IMR-90 (cell line): ENCODE measurements at regions not wholly inside any gene's neighbourhood (a gene's known extent, or its start where the extent isn't known, plus 50 kb on each side); places are given as distances from the start of the nearest gene placed in this dataset.
A peak's percentile ranks its signal among the peaks of the same experiment; 100 is the strongest.

Experiments used
- ATAC-seq: fragments of 200-7000 bp; cut with Tn5 transposase; 2 replicates; pipeline ENCODE4 v1.9.1; 2020; ENCODE audit warnings: low read depth, mild to moderate bottlenecking, moderate library complexity
- BruUV-seq: library from RNA; stranded (reverse); fragments of 400-500 nt; replicated peaks from 2 replicates; lab custom pipeline; 2021; lab: Mats Ljungman, UMichigan
- CTCF ChIA-PET: fragments of 300-600 bp; formaldehyde crosslinking; extraction: SDS; loops from one replicate; lab custom pipeline; 2021; ENCODE audit warnings: antibody characterized with exemption; lab: Yijun Ruan, JAX
- POLR2A ChIA-PET: fragments of 300-600 bp; sonication (Branson Sonifier 250); formaldehyde crosslinking; loops from one replicate; lab custom pipeline; 2022; ENCODE audit warnings: antibody characterized with exemption; ENCODE audit not compliant: unreplicated experiment; lab: Charles Lee
- DNase-seq: peaks from one replicate; pipeline ENCODE4 v3.0.0; 2013
- H2AFZ ChIP-seq: replicated peaks from 2 replicates; pipeline ENCODE3; 2013; ENCODE audit warnings: low read length, mild to moderate bottlenecking; ENCODE audit not compliant: poor library complexity
- H2AK5ac ChIP-seq: 2 replicates; pipeline ENCODE4 v1.6.1; 2013; ENCODE audit warnings: low read depth, low read length, inconsistent platforms
- H2AK9ac ChIP-seq: replicated peaks from 2 replicates; pipeline ENCODE3; 2013; ENCODE audit warnings: mild to moderate bottlenecking, low read depth, low read length, moderate library complexity; ENCODE audit not compliant: poor library complexity
- H2BK120ac ChIP-seq: 2 replicates; pipeline ENCODE4 v1.6.1; 2013; ENCODE audit warnings: low read depth, low read length, inconsistent platforms
- H2BK15ac ChIP-seq: 3 replicates; pipeline ENCODE4 v1.6.1; 2013; ENCODE audit warnings: low read depth, low read length, inconsistent platforms
- H2BK20ac ChIP-seq: 2 replicates; pipeline ENCODE4 v1.6.1; 2013; ENCODE audit warnings: low read depth, mild to moderate bottlenecking, inconsistent platforms, low read length, moderate library complexity
- H2BK5ac ChIP-seq: 2 replicates; pipeline ENCODE4 v1.6.1; 2013; ENCODE audit warnings: mild to moderate bottlenecking, low read depth, low read length, inconsistent platforms; ENCODE audit not compliant: poor library complexity, severe bottlenecking
- H3K14ac ChIP-seq: replicated peaks from 2 replicates; pipeline ENCODE4 v1.6.1; 2013; ENCODE audit warnings: low read depth, low read length, inconsistent platforms
- H3K18ac ChIP-seq: 2 replicates; pipeline ENCODE4 v1.6.1; 2013; ENCODE audit warnings: low read depth, low read length, control low read depth
- H3K23ac ChIP-seq: 2 replicates; pipeline ENCODE4 v1.6.1; 2013; ENCODE audit warnings: low read depth, low read length, inconsistent platforms
- H3K27ac ChIP-seq: 2 replicates; pipeline ENCODE4 v1.5.1; 2013; ENCODE audit warnings: mild to moderate bottlenecking, control low read depth, low read length; ENCODE audit not compliant: insufficient read depth
- H3K27me3 ChIP-seq: 2 replicates; pipeline ENCODE4 v1.6.1; 2013; ENCODE audit warnings: low read length; ENCODE audit not compliant: control insufficient read depth, insufficient read depth
- H3K36me3 ChIP-seq: 2 replicates; pipeline ENCODE4 v1.6.1; 2013; ENCODE audit warnings: low read length, mixed read lengths; ENCODE audit not compliant: control insufficient read depth, insufficient read depth
- H3K4ac ChIP-seq: 2 replicates; pipeline ENCODE4 v1.6.1; 2013; ENCODE audit warnings: low read depth, low read length, inconsistent platforms
- H3K4me1 ChIP-seq: 2 replicates; pipeline ENCODE4 v1.6.1; 2013; ENCODE audit warnings: low read length, mixed read lengths; ENCODE audit not compliant: control insufficient read depth, insufficient read depth
- H3K4me2 ChIP-seq: 2 replicates; pipeline ENCODE4 v1.6.1; 2013; ENCODE audit warnings: low read depth, mild to moderate bottlenecking, control low read depth, low read length, moderate library complexity
- H3K4me3 ChIP-seq: 2 replicates; pipeline ENCODE4 v1.5.1; 2013; ENCODE audit warnings: low read depth, mild to moderate bottlenecking, control low read depth, low read length, moderate library complexity; ENCODE audit not compliant: insufficient read depth
- H3K56ac ChIP-seq: 2 replicates; pipeline ENCODE4 v1.6.1; 2013; ENCODE audit warnings: low read length, inconsistent platforms; ENCODE audit not compliant: insufficient read depth; ENCODE audit errors: extremely low read depth
- H3K79me1 ChIP-seq, 2 experiments: 2 replicates each; pipeline ENCODE4 v1.6.1; 2013; ENCODE audit warnings: low read length in 2 of 2, inconsistent platforms in 1 of 2, low read depth in 1 of 2
- H3K9ac ChIP-seq: 2 replicates; pipeline ENCODE4 v1.6.1; 2013; ENCODE audit warnings: low read depth, low read length, control low read depth
- H3K9me1 ChIP-seq: 2 replicates; pipeline ENCODE4 v1.6.1; 2013; ENCODE audit warnings: low read length, inconsistent platforms; ENCODE audit not compliant: insufficient read depth
- H3K9me3 ChIP-seq: 2 replicates; pipeline ENCODE4 v1.6.1; 2013; ENCODE audit warnings: low read length; ENCODE audit not compliant: control insufficient read depth, insufficient read depth
- H4K20me1 ChIP-seq: 2 replicates; pipeline ENCODE4 v1.6.1; 2013; ENCODE audit warnings: low read length, inconsistent platforms; ENCODE audit not compliant: insufficient read depth
- H4K5ac ChIP-seq: 2 replicates; pipeline ENCODE4 v1.6.1; 2013; ENCODE audit warnings: mild to moderate bottlenecking, low read depth, low read length, control low read depth
- H4K8ac ChIP-seq, 2 experiments: 2 replicates each; pipeline ENCODE4 v1.6.1; 2013; ENCODE audit warnings: low read depth in 2 of 2, low read length in 2 of 2, control low read depth in 1 of 2, inconsistent platforms in 1 of 2
- H4K91ac ChIP-seq: 2 replicates; pipeline ENCODE4 v1.6.1; 2013; ENCODE audit warnings: low read depth, low read length, inconsistent platforms; ENCODE audit not compliant: insufficient read depth
- CEBPB ChIP-seq: IDR thresholded peaks from 2 replicates; pipeline ENCODE4 v1.6.1; 2012; ENCODE audit warnings: low read depth, low read length, improper control_type of control experiment
- FOS ChIP-seq: fragments of 150-350 bp; IDR thresholded peaks from 2 replicates; pipeline ENCODE4 v1.6.1; 2016; ENCODE audit warnings: low read depth, low read length
- MXI1 ChIP-seq: IDR thresholded peaks from 2 replicates; pipeline ENCODE4 v1.6.1; 2012; ENCODE audit warnings: low read depth, mild to moderate bottlenecking, low read length, moderate library complexity, borderline replicate concordance
- RCOR1 ChIP-seq: IDR thresholded peaks from 2 replicates; pipeline ENCODE4 v1.6.1; 2012; ENCODE audit warnings: mild to moderate bottlenecking, low read length, improper control_type of control experiment; ENCODE audit not compliant: insufficient replicate concordance
- WGBS, 2 experiments: methylation state at CpG; one replicate each; pipeline versions ENCODE4 v1.1.5 to v1.1.7; 2013; ENCODE audit warnings: missing lambda C conversion rate in 2 of 2; ENCODE audit not compliant: insufficient read length in 1 of 2; ENCODE audit errors: extremely low coverage in 2 of 2; 5-methylcytosine and 5-hydroxymethylcytosine counted together
- dilution Hi-C: fragments of 300-500 bp; cut with HindIII; formaldehyde crosslinking; loops from one replicate; pipeline ENCODE4 v1.14.3; 2018; ENCODE audit warnings: low sequenced_read_pairs; ENCODE audit not compliant: unreplicated experiment
- in situ Hi-C: fragments of 300-500 bp; cut with MboI; formaldehyde crosslinking; loops from 3 replicates; pipeline ENCODE4 v1.14.3; 2019; ENCODE audit warnings: low sequenced_read_pairs, inconsistent platforms, mixed read lengths
- intact Hi-C: fragments of 100-400 bp; cut with micrococcal nuclease; formaldehyde crosslinking; loops from 2 replicates; pipeline ENCODE4 v1.10.0; 2022

DNA sequence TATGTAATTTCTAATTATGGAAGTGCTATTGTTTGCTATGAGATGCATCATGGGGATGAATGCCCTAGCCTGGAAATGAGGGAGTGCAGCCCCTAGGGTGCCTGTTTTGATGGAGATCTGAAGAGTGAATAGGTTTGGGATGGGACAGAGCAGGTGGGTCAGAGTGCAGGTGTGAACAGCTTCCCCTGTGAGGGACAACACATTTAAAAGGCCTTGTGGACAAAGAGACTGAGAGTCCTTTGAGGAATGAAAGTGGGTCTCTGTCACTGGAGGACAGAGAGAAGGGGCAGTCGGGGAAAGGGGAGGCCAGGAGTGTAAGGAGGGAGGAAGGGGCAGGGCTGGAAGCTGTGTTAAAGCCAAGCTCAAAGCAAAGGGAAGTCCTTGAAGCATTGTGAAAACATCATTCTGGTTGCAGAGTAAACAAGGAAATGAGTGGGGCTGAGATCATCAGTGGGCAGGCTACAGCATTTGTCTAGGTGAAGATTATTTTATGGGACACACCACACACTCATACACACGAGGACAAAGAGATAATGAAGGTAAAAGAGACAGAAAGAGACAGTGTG lies 877.6 kb downstream of the SLC4A3 start:
- Histone ChIP-seq H2AFZ (peak overlapping the region; percentile 86), H3K4me2 (peak overlapping the region; percentile 65)
- in situ Hi-C loops = no loop called here

More for the DNA sequence above, 877.6 kb downstream of the SLC4A3 start:
- H3K4me1 ChIP-seq = peaks cover 15% of the 10 kb centered on the region
- intact Hi-C loops (loop anchor here (5.0 kb wide), 1 partner anchor 398 kb away; no protein-coding TSS in a partner anchor), dilution Hi-C loops (no loop called here)
- ChIA-PET CTCF (interaction anchor here (0.8 to 1.1 kb wide), 2 partner anchors 29 to 508 kb away, joined by 3 read pairs; no protein-coding TSS in a partner anchor), POLR2A (no interaction called here)
- peak overlapping the region; percentile 67; the same call in 1 of the 2 replicates for H3K9ac ChIP-seq
- no peak overlapping the region for H3K4me3 ChIP-seq
- H2BK15ac ChIP-seq = peak overlapping the region; percentile 94
- peak; percentile 94 for ATAC-seq
- peak; percentile 86 for DNase-seq
- peak overlapping the region; percentile 73 to 95 for H4K8ac ChIP-seq
- peak overlapping the region; percentile 91 for H2BK20ac ChIP-seq
- H3K27ac ChIP-seq = peak overlapping the region; percentile 72
- peaks cover 0 to 4% of the 10 kb centered on the region in 2 experiments; a peak in 1 of 4 replicates for H3K79me1 ChIP-seq
- H3K23ac ChIP-seq = peak overlapping the region; percentile 55; the same call in 1 of the 2 replicates
- BruUV-seq = no TSS peak
- H3K27me3 ChIP-seq = no peaks in the 10 kb centered on the region
- H3K9me3 ChIP-seq = peaks cover 3% of the 10 kb centered on the region; the same call in 1 of the 2 replicates
- TF ChIP-seq CEBPB = peak; percentile 64; the same call in 1 of the 2 replicates
- TF ChIP-seq MXI1 = no peak
- no peak for TF ChIP-seq RCOR1
- TF ChIP-seq FOS = peak; percentile 48
- peak overlapping the region; percentile 73 for H3K14ac ChIP-seq
- H3K56ac ChIP-seq = peak overlapping the region; percentile 82
- H2AK5ac ChIP-seq = peak overlapping the region; percentile 96
- no peaks in the 10 kb centered on the region for H4K20me1 ChIP-seq
- H2BK120ac ChIP-seq = peak overlapping the region; percentile 88
- H3K36me3 ChIP-seq = no peaks in the 10 kb centered on the region
- peak overlapping the region; percentile 80 for H4K5ac ChIP-seq
- H4K91ac ChIP-seq = peak overlapping the region; percentile 98
- 20% methylated on average over 1 of the region's 2 CpGs; no CpG with 5 or more reads in 1 of the 2 experiments for WGBS, 2 experiments
- H3K9me1 ChIP-seq = peaks cover 9% of the 10 kb centered on the region
- peak overlapping the region; percentile 68 for H2AK9ac ChIP-seq
- H2BK5ac ChIP-seq = peak overlapping the region; percentile 98
- H3K4ac ChIP-seq = peak overlapping the region; percentile 86
- peak overlapping the region; percentile 92 for H3K18ac ChIP-seq
